ENCODE measurements at regions not wholly inside any gene's neighbourhood (a gene's known extent, or its start where the extent isn't known, plus 50 kb on each side); places are given as distances from the start of the nearest gene placed in this dataset.

- no peak for DNase-seq
Observed at GRCh38 chr9:86405926-86406325, 51.7 kb upstream of the TUT7 start.

GRCh38 chr9:86405086-86405491, 50.9 kb upstream of the TUT7 start:
- no peak for DNase-seq

All from CD4-positive, alpha-beta T cell treated with Interleukin-21 for 1 hour (primary cell).